ENCODE measurements at regions not wholly inside any gene's neighbourhood (a gene's known extent, or its start where the extent isn't known, plus 50 kb on each side); places are given as distances from the start of the nearest gene placed in this dataset.

- TF ChIP-seq CEBPB (IDR thresholded peaks at IDR 0.05) (no peak), EP300 (IDR thresholded peaks at IDR 0.05; ENCODE audit: borderline replicate concordance) (no peak), YY1 (IDR thresholded peaks at IDR 0.05; ENCODE audit: low read depth) (no peak), TEAD4 (IDR thresholded peaks at IDR 0.05) (no peak)
These were observed 497.0 kb downstream of the SQOR start for GRCh38 chr15:46131876-46132275.
